Spleen (tissue), 11 donors: ENCODE measurements at regions not wholly inside any gene's neighbourhood (a gene's known extent, or its start where the extent isn't known, plus 50 kb on each side); places are given as distances from the start of the nearest gene placed in this dataset.

Experiments
- DNase-seq: peaks from one replicate; pipeline ENCODE4 v3.0.0-alpha.2; 2020
- H3K27ac ChIP-seq, 8 donors: fragments of 200-600 bp; sonication (generic) in 7 of 8; 1 replicate in 4 of 8; 2 replicates in 4 of 8; pipeline versions ENCODE4 v1.5.0 to v1.8.0; 2016 to 2021; ENCODE audit warnings: inconsistent platforms in 4 of 8, mild to moderate bottlenecking in 4 of 8, moderate library complexity in 1 of 8
- H3K27me3 ChIP-seq, 7 donors: fragments of 200-600 bp; sonication (generic) in 6 of 7; replicated peaks in 1 of 7; 1 replicate in 4 of 7; 2 replicates in 3 of 7; pipeline versions ENCODE4 v1.5.0 to v1.8.0; 2016 to 2021; ENCODE audit warnings: inconsistent platforms in 3 of 7, mild to moderate bottlenecking in 1 of 7
- H3K36me3 ChIP-seq, 6 donors: fragments of 200-600 bp; sonication (generic) in 5 of 6; 1 replicate in 4 of 6; 2 replicates in 2 of 6; pipeline versions ENCODE4 v1.5.0 to v1.8.0; 2016 to 2021; ENCODE audit warnings: inconsistent platforms in 2 of 6
- H3K4me1 ChIP-seq, 6 donors: fragments of 200-600 bp; sonication (generic) in 5 of 6; 1 replicate in 3 of 6; 2 replicates in 3 of 6; pipeline versions ENCODE4 v1.5.0 to v1.8.0; 2016 to 2021; ENCODE audit warnings: inconsistent platforms in 3 of 6
- H3K4me3 ChIP-seq, 8 donors: fragments of 200-600 bp; sonication (generic) in 7 of 8; 1 replicate in 4 of 8; 2 replicates in 4 of 8; pipeline versions ENCODE4 v1.5.0 to v1.8.0; 2016 to 2021; ENCODE audit warnings: inconsistent platforms in 4 of 8, mild to moderate bottlenecking in 4 of 8, moderate library complexity in 2 of 8
- H3K9me3 ChIP-seq, 8 donors: fragments of 200-600 bp; sonication (generic) in 7 of 8; 1 replicate in 4 of 8; 2 replicates in 4 of 8; pipeline versions ENCODE4 v1.5.0 to v1.8.0; 2016 to 2021; ENCODE audit warnings: inconsistent platforms in 4 of 8
- POLR2A ChIP-seq, 3 donors: fragments of 450-650 bp; IDR thresholded peaks; one replicate each; pipeline ENCODE4 v1.5.1; 2017; ENCODE audit warnings: antibody characterized with exemption in 3 of 3, mild to moderate bottlenecking in 1 of 3
- POLR2AphosphoS5 ChIP-seq, 3 donors: sonication (generic); formaldehyde crosslinking; IDR thresholded peaks; one replicate each; pipeline ENCODE4 v1.5.1; 2017; ENCODE audit warnings: antibody characterized with exemption in 3 of 3
- WGBS, 5 donors: extraction: QIAGEN DNeasy Blood & Tissue Kit in 3 of 5; methylation state at CpG; one replicate each; pipeline versions ENCODE4 v1.1.5 to v1.1.7; 2013 to 2018; 5-methylcytosine and 5-hydroxymethylcytosine counted together
- intact Hi-C: fragments of 100-400 bp; cut with DNase I; formaldehyde crosslinking; loops from one replicate; pipeline ENCODE4 v1.15.0; 2023; ENCODE audit warnings: low total_unique reads
- TF ChIP-seq, protein P1 (sequence below), 11 experiments: fragments of 200-600 bp in 7 of 11; fragments of 450-650 bp in 4 of 11; sonication (generic) in 4 of 11; IDR thresholded peaks in 8 of 11; conservative IDR thresholded peaks in 3 of 11; 1 replicate in 7 of 11; 2 replicates in 4 of 11; pipeline versions ENCODE4 v1.4.0 to v1.8.0; 2016 to 2021; ENCODE audit warnings: antibody characterized with exemption in 11 of 11, inconsistent platforms in 4 of 11, mild to moderate bottlenecking in 1 of 11
- donor health status: healthy with polysubstance abuse.
- donor health status: DM: no; HTN: no; CAD: no; lungs with moderate emphysema.
- donor health status: DM: no; HTN: no; CAD: no.
- donor health status: Bipolar disorder and iron deficiency.
- donor health status: healthy.
- donor health status: DM: no; HTN: no; CAD: no.
- donor health status: DM: yes; HTN: yes; CAD: no.

DNA sequence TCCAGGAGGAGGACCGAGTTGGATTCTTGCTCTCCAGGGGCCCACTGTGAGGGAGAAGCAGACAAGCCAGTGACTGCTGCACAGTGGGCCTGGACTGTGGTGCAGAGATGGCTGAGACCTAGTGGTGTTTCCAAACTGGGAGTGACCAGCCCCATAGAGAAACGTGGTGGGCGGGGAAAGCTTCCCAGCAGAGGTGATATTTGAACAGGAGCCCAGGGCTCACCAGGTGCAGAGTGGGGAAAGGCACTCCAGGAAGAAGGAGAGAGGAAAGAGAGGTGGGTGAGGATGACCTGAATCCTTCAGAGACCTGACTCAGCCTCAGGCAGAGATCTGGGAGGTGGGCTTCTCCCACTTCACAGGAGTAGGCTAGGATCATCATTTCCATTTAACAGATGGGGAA, 52.1 kb upstream of the RASD2 start:
- peaks cover 0 to 29% (median 0%) of the 10 kb centered on the region in 7 donors for H3K27me3 ChIP-seq
- H3K9me3 ChIP-seq: no peaks in the 10 kb centered on the region
- H3K36me3 ChIP-seq: no peaks in the 10 kb centered on the region
- H3K27ac ChIP-seq: no peak overlapping the region
- intact Hi-C loops: no loop called here
- WGBS, 5 donors: 53 to 80% (median 61%) methylated on average over 2 to 3 of the region's 3 CpGs
- H3K4me3 ChIP-seq: no peak overlapping the region
- TF ChIP-seq, protein P1, sequence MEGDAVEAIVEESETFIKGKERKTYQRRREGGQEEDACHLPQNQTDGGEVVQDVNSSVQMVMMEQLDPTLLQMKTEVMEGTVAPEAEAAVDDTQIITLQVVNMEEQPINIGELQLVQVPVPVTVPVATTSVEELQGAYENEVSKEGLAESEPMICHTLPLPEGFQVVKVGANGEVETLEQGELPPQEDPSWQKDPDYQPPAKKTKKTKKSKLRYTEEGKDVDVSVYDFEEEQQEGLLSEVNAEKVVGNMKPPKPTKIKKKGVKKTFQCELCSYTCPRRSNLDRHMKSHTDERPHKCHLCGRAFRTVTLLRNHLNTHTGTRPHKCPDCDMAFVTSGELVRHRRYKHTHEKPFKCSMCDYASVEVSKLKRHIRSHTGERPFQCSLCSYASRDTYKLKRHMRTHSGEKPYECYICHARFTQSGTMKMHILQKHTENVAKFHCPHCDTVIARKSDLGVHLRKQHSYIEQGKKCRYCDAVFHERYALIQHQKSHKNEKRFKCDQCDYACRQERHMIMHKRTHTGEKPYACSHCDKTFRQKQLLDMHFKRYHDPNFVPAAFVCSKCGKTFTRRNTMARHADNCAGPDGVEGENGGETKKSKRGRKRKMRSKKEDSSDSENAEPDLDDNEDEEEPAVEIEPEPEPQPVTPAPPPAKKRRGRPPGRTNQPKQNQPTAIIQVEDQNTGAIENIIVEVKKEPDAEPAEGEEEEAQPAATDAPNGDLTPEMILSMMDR (IDR thresholded peaks at IDR 0.05 in 8 of 11, conservative IDR thresholded peaks at IDR 0.05 in 3 of 11): no peak
- TF ChIP-seq POLR2A (IDR thresholded peaks at IDR 0.05): no peak
- H3K4me1 ChIP-seq: no peaks in the 10 kb centered on the region
- no peak for DNase-seq

DNA sequence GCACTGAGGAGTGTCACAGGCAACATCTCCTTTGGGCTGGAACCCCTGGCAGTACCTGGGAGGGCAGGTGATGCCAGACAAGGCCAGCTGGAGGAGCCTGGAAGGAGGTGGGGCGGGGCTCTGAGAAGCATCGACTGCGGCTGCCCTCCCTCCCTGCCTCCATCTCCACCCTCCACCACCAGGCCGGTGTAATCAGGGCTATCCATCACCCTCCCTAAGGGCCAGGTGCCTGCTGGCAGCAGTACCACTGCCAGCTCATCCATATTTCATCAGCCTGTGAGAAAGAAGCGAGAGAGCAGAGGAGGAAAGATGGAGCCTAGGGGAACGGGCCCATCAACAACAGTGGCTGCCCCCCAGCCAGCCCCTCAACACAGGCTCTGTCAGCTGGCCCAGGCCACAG, 51.4 kb upstream of the RASD2 start:
- 66 to 82% (median 73%) methylated on average over 5 to 6 of the region's 6 CpGs for WGBS, 5 donors
- TF ChIP-seq, protein P1 (IDR thresholded peaks at IDR 0.05 in 8 of 11, conservative IDR thresholded peaks at IDR 0.05 in 3 of 11): no peak
- TF ChIP-seq POLR2AphosphoS5 (IDR thresholded peaks at IDR 0.05): no peak
- TF ChIP-seq POLR2A (IDR thresholded peaks at IDR 0.05): no peak
- Histone ChIP-seq H3K27me3 (peaks cover 0 to 29% (median 0%) of the 10 kb centered on the region in 7 donors), H3K27ac (no peak overlapping the region), H3K9me3 (no peaks in the 10 kb centered on the region), H3K4me1 (no peaks in the 10 kb centered on the region), H3K36me3 (no peaks in the 10 kb centered on the region), H3K4me3 (no peak overlapping the region)
- intact Hi-C loops: no loop called here
- DNase-seq: no peak
